PFSK-1 (cell line): ENCODE measurements at regions not wholly inside any gene's neighbourhood (a gene's known extent, or its start where the extent isn't known, plus 50 kb on each side); places are given as distances from the start of the nearest gene placed in this dataset.

Source experiments
- POLR2AphosphoS5 ChIP-seq: IDR thresholded peaks from 2 replicates; pipeline ENCODE4 v1.6.1; 2012; ENCODE audit warnings: low read depth, mild to moderate bottlenecking, control low read depth, low read length, moderate library complexity
- SIN3A ChIP-seq: IDR thresholded peaks from 2 replicates; pipeline ENCODE4 v1.6.1; 2012; ENCODE audit warnings: mild to moderate bottlenecking, low read length, moderate library complexity, borderline replicate concordance; ENCODE audit not compliant: insufficient read depth
- TAF1 ChIP-seq: IDR thresholded peaks from 2 replicates; pipeline ENCODE4 v1.6.1; 2012; ENCODE audit warnings: low read length, control low read depth, borderline replicate concordance; ENCODE audit not compliant: insufficient read depth
- TF ChIP-seq, protein P1 (sequence below), 2 experiments: IDR thresholded peaks; 2 replicates each; pipeline versions ENCODE4 v1.6.1 to v1.8.0; 2011 to 2012; ENCODE audit warnings: low read depth in 2 of 2, low read length in 2 of 2, control low read depth in 1 of 2, inconsistent platforms in 1 of 2, mild to moderate bottlenecking in 1 of 2, moderate library complexity in 1 of 2; ENCODE audit not compliant: insufficient read depth in 1 of 2

DNA sequence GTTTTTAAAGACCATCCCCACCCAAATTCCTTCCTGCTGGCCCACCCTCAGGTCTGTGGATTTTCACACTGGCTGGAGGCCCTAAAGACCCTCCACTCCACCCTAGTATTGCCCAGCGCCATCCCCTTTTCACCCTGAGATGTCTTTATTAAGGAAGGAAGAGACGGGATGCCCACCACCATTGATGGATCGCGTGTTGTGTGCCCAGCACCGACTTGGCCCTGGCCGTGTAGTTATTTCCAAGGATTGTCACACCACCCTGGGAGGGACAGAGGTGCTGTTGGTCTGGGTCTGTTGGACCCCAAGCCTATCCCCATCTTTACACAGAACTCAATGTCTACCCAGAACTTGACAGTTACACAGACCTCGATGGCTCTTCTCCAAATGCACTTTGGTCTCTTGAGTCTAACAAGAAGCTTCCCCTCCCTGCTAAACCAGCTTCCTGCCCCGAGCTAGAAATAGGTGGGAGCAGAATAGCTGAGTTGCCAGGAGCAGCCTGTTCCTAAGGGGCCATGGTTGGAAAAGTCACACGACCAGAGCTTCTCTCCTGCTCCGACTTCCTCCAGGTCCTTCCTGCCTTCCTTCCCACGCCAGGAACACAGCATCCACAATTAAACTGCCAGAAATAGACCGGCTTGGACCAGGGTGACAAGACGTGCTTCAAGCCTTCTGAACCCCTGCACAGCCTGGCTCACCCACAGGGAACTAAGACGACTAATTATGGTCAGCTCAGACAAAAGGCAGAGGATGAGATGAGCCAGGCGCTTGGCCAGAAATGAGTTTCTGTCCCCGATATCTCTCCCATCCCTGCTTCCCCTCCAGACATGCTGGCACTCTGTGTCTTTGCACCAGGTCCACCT, 139.5 kb upstream of the CHST15 start:
- TF ChIP-seq TAF1 (no peak), POLR2AphosphoS5 (no peak), SIN3A (no peak)
- TF ChIP-seq, protein P1, sequence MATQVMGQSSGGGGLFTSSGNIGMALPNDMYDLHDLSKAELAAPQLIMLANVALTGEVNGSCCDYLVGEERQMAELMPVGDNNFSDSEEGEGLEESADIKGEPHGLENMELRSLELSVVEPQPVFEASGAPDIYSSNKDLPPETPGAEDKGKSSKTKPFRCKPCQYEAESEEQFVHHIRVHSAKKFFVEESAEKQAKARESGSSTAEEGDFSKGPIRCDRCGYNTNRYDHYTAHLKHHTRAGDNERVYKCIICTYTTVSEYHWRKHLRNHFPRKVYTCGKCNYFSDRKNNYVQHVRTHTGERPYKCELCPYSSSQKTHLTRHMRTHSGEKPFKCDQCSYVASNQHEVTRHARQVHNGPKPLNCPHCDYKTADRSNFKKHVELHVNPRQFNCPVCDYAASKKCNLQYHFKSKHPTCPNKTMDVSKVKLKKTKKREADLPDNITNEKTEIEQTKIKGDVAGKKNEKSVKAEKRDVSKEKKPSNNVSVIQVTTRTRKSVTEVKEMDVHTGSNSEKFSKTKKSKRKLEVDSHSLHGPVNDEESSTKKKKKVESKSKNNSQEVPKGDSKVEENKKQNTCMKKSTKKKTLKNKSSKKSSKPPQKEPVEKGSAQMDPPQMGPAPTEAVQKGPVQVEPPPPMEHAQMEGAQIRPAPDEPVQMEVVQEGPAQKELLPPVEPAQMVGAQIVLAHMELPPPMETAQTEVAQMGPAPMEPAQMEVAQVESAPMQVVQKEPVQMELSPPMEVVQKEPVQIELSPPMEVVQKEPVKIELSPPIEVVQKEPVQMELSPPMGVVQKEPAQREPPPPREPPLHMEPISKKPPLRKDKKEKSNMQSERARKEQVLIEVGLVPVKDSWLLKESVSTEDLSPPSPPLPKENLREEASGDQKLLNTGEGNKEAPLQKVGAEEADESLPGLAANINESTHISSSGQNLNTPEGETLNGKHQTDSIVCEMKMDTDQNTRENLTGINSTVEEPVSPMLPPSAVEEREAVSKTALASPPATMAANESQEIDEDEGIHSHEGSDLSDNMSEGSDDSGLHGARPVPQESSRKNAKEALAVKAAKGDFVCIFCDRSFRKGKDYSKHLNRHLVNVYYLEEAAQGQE (IDR thresholded peaks at IDR 0.05; ENCODE audit: insufficient read depth in 1 of 2, low read depth in 2 of 2, low read length in 2 of 2) = no peak
